Kidney (tissue), 13 donors: ENCODE measurements at regions not wholly inside any gene's neighbourhood (a gene's known extent, or its start where the extent isn't known, plus 50 kb on each side); places are given as distances from the start of the nearest gene placed in this dataset.
A peak's percentile ranks its signal among the peaks of the same experiment; 100 is the strongest.

Source experiments
- DNase-seq, 5 donors: peaks; one replicate each; pipeline ENCODE4 v3.0.0-alpha.2; 2013 to 2020
- FAIRE-seq: peaks from 2 replicates; lab custom pipeline; 2012; peaks lifted over from hg19 to GRCh38; lab: Jason Lieb, UNC
- H3K27ac ChIP-seq, 2 donors: one replicate each; pipeline ENCODE4 v1.7.0; 2013; ENCODE audit warnings: low read depth in 2 of 2, low read length in 2 of 2, inconsistent platforms in 1 of 2
- H3K27me3 ChIP-seq: one replicate; pipeline ENCODE4 v1.7.1; 2013; ENCODE audit warnings: low read length, inconsistent platforms; ENCODE audit not compliant: control insufficient read depth, insufficient read depth
- H3K36me3 ChIP-seq, 3 donors: one replicate each; pipeline versions ENCODE4 v1.7.0 to v1.7.1; 2013; ENCODE audit warnings: low read length in 3 of 3, control low read depth in 1 of 3, inconsistent platforms in 1 of 3; ENCODE audit not compliant: insufficient read depth in 3 of 3, control insufficient read depth in 2 of 3
- H3K4me1 ChIP-seq, 3 donors: one replicate each; pipeline versions ENCODE4 v1.7.0 to v1.7.1; 2013; ENCODE audit warnings: low read length in 3 of 3, inconsistent platforms in 1 of 3, low read depth in 1 of 3; ENCODE audit not compliant: control insufficient read depth in 2 of 3, insufficient read depth in 2 of 3
- H3K4me3 ChIP-seq, 3 donors: one replicate each; pipeline versions ENCODE4 v1.7.0 to v1.8.1; 2013; ENCODE audit warnings: low read length in 3 of 3, control low read depth in 1 of 3, inconsistent platforms in 1 of 3
- H3K9ac ChIP-seq, 3 donors: one replicate each; pipeline versions ENCODE4 v1.7.0 to v1.7.1; 2013; ENCODE audit warnings: low read length in 3 of 3, control low read depth in 1 of 3, inconsistent platforms in 1 of 3
- H3K9me3 ChIP-seq, 3 donors: one replicate each; pipeline versions ENCODE4 v1.7.0 to v1.7.1; 2013; ENCODE audit warnings: low read length in 3 of 3, control low read depth in 1 of 3, inconsistent platforms in 1 of 3; ENCODE audit not compliant: control insufficient read depth in 2 of 3, insufficient read depth in 1 of 3
- intact Hi-C: fragments of 100-400 bp; cut with DNase I; formaldehyde crosslinking; loops from one replicate; pipeline ENCODE4 v1.11.1; 2022
- TF ChIP-seq, protein P1 (sequence below): IDR thresholded peaks from 3 replicates; pipeline ENCODE4 v1.5.1; 2012; ENCODE audit warnings: mild to moderate bottlenecking, moderate library complexity, borderline replicate concordance; ENCODE audit not compliant: insufficient read depth; ENCODE audit errors: extremely low read depth
- donor health status: control.
- donor health status: control.
- donor health status: control.
- donor health status: control.
- donor health status: control.
- donor health status: DM: yes; HTN: yes; CAD: no.
- donor health status: Normal renal cell carcinoma (clear cell type).

DNA sequence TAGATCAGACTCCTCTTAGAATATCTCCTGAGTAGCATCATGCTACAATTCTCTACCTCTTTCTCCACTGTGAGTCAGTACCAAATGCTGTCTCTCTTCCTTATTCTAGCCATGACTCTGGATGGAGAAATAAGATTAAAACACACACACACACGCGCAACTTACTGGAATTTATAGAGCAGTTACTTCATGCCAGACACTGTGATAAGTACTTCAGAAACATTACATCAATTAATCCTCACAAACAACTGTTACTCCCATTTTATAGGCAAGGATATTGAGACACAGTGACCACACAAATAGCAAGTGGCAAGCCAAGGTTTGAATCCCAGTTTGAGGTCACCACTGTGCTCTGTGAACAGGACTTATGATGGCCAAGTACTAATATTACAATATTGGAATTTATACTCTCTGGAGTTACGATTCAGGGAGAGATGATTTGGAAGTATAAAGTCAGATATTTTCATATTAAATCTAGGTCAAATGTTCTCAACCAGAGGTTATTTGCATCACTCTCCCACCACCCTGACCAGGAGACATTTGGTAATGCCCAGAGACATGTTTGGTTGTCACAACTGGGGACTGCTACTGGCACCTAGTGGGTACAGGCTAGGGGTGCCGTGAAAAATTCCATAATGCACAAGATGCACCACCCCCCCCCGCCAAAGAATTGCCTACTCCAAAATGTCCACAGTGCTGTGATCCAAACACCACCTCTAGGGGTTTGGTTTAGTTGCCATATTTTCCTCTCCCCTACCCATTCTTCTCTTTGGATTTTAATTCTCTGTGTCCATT, 221.6 kb downstream of the LTN1 start:
- H3K4me1 ChIP-seq: peaks cover 4 to 12% (median 8%) of the 10 kb centered on the region in 3 donors
- no peaks in the 10 kb centered on the region for H3K27me3 ChIP-seq
- no peak overlapping the region for H3K9ac ChIP-seq
- no peak overlapping the region for H3K4me3 ChIP-seq
- no peaks in the 10 kb centered on the region for H3K36me3 ChIP-seq
- FAIRE-seq (no peak), DNase-seq (no peak)
- intact Hi-C loops: no loop called here
- TF ChIP-seq, protein P1, sequence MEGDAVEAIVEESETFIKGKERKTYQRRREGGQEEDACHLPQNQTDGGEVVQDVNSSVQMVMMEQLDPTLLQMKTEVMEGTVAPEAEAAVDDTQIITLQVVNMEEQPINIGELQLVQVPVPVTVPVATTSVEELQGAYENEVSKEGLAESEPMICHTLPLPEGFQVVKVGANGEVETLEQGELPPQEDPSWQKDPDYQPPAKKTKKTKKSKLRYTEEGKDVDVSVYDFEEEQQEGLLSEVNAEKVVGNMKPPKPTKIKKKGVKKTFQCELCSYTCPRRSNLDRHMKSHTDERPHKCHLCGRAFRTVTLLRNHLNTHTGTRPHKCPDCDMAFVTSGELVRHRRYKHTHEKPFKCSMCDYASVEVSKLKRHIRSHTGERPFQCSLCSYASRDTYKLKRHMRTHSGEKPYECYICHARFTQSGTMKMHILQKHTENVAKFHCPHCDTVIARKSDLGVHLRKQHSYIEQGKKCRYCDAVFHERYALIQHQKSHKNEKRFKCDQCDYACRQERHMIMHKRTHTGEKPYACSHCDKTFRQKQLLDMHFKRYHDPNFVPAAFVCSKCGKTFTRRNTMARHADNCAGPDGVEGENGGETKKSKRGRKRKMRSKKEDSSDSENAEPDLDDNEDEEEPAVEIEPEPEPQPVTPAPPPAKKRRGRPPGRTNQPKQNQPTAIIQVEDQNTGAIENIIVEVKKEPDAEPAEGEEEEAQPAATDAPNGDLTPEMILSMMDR: no peak
- H3K9me3 ChIP-seq: no peaks in the 10 kb centered on the region
- no peak overlapping the region for H3K27ac ChIP-seq

DNA sequence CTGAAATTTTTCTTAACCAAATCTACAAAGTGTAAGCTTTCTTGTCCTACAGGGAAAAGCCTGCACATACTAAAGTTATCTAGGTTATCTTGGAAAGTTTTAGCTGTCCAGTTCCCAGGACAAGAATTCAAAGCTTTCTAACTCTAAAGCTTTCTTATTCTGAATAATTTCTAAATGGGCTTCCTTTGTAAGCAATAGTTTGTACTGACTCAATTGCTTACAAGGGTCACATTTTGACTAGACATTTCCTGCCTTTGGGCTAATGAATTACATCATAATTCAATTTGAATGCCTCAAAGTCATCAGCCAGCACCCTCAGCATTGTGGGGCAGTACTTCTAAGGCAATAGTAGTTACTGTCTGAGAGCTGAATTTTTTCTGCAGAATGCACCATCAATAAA, 223.0 kb downstream of the LTN1 start:
- Histone ChIP-seq H3K27me3 (no peaks in the 10 kb centered on the region), H3K4me1 (peaks cover 4 to 12% (median 8%) of the 10 kb centered on the region in 3 donors), H3K4me3 (no peak overlapping the region), H3K27ac (no peak overlapping the region), H3K9me3 (no peaks in the 10 kb centered on the region), H3K9ac (no peak overlapping the region), H3K36me3 (no peaks in the 10 kb centered on the region)
- FAIRE-seq: no peak
- TF ChIP-seq, protein P1: no peak
- intact Hi-C loops: no loop called here
- DNase-seq: peak in 1 of 5 donors; percentile 12

DNA sequence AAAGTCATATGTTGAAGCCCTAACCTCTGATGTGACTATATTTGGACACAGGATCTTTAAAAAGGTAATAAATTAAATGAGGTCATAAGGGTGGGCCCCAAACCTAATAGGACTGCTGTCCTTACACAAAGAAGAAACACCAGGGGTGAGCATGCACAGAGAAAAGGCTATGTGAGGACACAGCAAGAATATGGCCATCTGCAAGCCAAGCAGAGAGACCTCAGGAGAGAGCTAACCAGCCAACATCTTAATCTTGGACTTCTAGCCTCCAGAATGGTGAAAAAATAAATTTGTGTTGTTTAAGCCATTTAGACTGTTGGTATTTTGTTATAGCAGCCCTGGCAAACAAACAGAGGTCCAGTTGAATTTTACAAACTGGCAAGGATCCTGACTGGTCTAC, 223.9 kb downstream of the LTN1 start:
- peaks cover 4 to 12% (median 8%) of the 10 kb centered on the region in 3 donors for H3K4me1 ChIP-seq
- TF ChIP-seq, protein P1: no peak
- FAIRE-seq (no peak), DNase-seq (no peak)
- no peaks in the 10 kb centered on the region for H3K36me3 ChIP-seq
- no peak overlapping the region for H3K9ac ChIP-seq
- no peak overlapping the region for H3K4me3 ChIP-seq
- H3K27ac ChIP-seq: no peak overlapping the region
- H3K27me3 ChIP-seq: no peaks in the 10 kb centered on the region
- H3K9me3 ChIP-seq: no peaks in the 10 kb centered on the region
- intact Hi-C loops: no loop called here
